ENCODE measurements at regions not wholly inside any gene's neighbourhood (a gene's known extent, or its start where the extent isn't known, plus 50 kb on each side); places are given as distances from the start of the nearest gene placed in this dataset.

GRCh38 chr2:217256251-217256650 lies 396.4 kb upstream of the TNP1 start:
- CTCF ChIA-PET: no interaction called here
- H3K27ac ChIP-seq (ENCODE audit: control insufficient read depth, insufficient read depth): no peak overlapping the region
- ATAC-seq (no peak), FAIRE-seq (no peak), DNase-seq (ENCODE audit: low read depth, low spot score) (no peak)
- no peaks in the 10 kb centered on the region for H3K9me3 ChIP-seq (replicated peaks; ENCODE audit: control insufficient read depth, insufficient read depth, low read length)
- BruUV-seq (replicated peaks): no TSS peak
- H3K27me3 ChIP-seq (replicated peaks in 1 of 2; ENCODE audit: control insufficient read depth in 2 of 2, insufficient read depth in 2 of 2, low read length in 1 of 2): no peaks in the 10 kb centered on the region
- POLR2A ChIA-PET: no interaction called here
- SMC1A ChIA-PET (ENCODE audit: uncharacterized antibody, unreplicated experiment): no interaction called here
- no peak overlapping the region for H3K4me2 ChIP-seq (ENCODE audit: control insufficient read depth, insufficient read depth)
- in situ Hi-C loops (cut with MboI): no loop called here
- RAD21 ChIA-PET (ENCODE audit: unreplicated experiment): no interaction called here
- WGBS (ENCODE audit: insufficient coverage, insufficient replicate concordance, low lambda C conversion rate, missing lambda C conversion rate): 0% methylated on average over 3 of the region's 3 CpGs
- no peaks in the 10 kb centered on the region for H3K79me2 ChIP-seq (ENCODE audit: control insufficient read depth, insufficient read depth, low read length)
- no peak for TF ChIP-seq ASH2L (IDR thresholded peaks at IDR 0.05; ENCODE audit: borderline replicate concordance, low read depth)
- no peak for TF ChIP-seq SUPT20H (IDR thresholded peaks at IDR 0.05; ENCODE audit: borderline replicate concordance, control insufficient read depth, low read depth, low read length)
- no peak for TF ChIP-seq SMAD1 (IDR thresholded peaks at IDR 0.05; ENCODE audit: low read depth, partially characterized antibody)
- TF ChIP-seq ZNF687 (IDR thresholded peaks at IDR 0.05): no peak
- no peak for TF ChIP-seq HCFC1 (IDR thresholded peaks at IDR 0.05; ENCODE audit: low read length)
- no peak for TF ChIP-seq CBX5 (IDR thresholded peaks at IDR 0.05; ENCODE audit: low read depth)
- no peak for TF ChIP-seq CBFB (IDR thresholded peaks at IDR 0.05; ENCODE audit: low read depth)
- TF ChIP-seq SUZ12 (IDR thresholded peaks at IDR 0.05; ENCODE audit: unreplicated experiment): no peak
- no peak for TF ChIP-seq CTCF (IDR thresholded peaks at IDR 0.05 in 2 of 3, conservative IDR thresholded peaks at IDR 0.05 in 1 of 3; ENCODE audit: control insufficient read depth in 2 of 3, extremely low read depth in 1 of 3, insufficient read depth in 1 of 3, low read depth in 3 of 3, low read length in 3 of 3)
- no peak for TF ChIP-seq ATF2 (IDR thresholded peaks at IDR 0.05; ENCODE audit: low read length)
- no peak for TF ChIP-seq CEBPB (IDR thresholded peaks at IDR 0.05; ENCODE audit: borderline replicate concordance in 1 of 2, low read depth in 2 of 2, low read length in 2 of 2)
- H3K4me1 ChIP-seq (ENCODE audit: control insufficient read depth, insufficient read depth, low read length): no peaks in the 10 kb centered on the region
- H2AFZ ChIP-seq (ENCODE audit: control insufficient read depth, low read depth, low read length): no peak overlapping the region
- no peaks in the 10 kb centered on the region for H3K36me3 ChIP-seq (ENCODE audit: control insufficient read depth in 2 of 2, insufficient read depth in 2 of 2, low read length in 1 of 2)
- no peak overlapping the region for H3K9ac ChIP-seq (ENCODE audit: control insufficient read depth, insufficient read depth, low read length)
- no peaks in the 10 kb centered on the region for H4K20me1 ChIP-seq (ENCODE audit: control insufficient read depth, insufficient read depth)
- intact Hi-C loops (cut with micrococcal nuclease; ENCODE audit: unreplicated experiment): no loop called here
- H3K4me3 ChIP-seq: no peak overlapping the region

Data from GM12878 (cell line).